Epithelial cell of proximal tubule (primary cell): ENCODE measurements at regions not wholly inside any gene's neighbourhood (a gene's known extent, or its start where the extent isn't known, plus 50 kb on each side); places are given as distances from the start of the nearest gene placed in this dataset.

Experiments used
- DNase-seq: peaks from one replicate; pipeline ENCODE4 v3.0.0-alpha.2; 2011; ENCODE audit warnings: low read depth
- H3K4me3 ChIP-seq: 2 replicates; pipeline ENCODE4 v1.5.1; 2011; ENCODE audit warnings: low read depth, mild to moderate bottlenecking, low read length
- TF ChIP-seq, protein P1 (sequence below): conservative IDR thresholded peaks from 2 replicates; pipeline ENCODE4 v1.5.1; 2012; ENCODE audit warnings: low read depth, mild to moderate bottlenecking, low read length

DNA sequence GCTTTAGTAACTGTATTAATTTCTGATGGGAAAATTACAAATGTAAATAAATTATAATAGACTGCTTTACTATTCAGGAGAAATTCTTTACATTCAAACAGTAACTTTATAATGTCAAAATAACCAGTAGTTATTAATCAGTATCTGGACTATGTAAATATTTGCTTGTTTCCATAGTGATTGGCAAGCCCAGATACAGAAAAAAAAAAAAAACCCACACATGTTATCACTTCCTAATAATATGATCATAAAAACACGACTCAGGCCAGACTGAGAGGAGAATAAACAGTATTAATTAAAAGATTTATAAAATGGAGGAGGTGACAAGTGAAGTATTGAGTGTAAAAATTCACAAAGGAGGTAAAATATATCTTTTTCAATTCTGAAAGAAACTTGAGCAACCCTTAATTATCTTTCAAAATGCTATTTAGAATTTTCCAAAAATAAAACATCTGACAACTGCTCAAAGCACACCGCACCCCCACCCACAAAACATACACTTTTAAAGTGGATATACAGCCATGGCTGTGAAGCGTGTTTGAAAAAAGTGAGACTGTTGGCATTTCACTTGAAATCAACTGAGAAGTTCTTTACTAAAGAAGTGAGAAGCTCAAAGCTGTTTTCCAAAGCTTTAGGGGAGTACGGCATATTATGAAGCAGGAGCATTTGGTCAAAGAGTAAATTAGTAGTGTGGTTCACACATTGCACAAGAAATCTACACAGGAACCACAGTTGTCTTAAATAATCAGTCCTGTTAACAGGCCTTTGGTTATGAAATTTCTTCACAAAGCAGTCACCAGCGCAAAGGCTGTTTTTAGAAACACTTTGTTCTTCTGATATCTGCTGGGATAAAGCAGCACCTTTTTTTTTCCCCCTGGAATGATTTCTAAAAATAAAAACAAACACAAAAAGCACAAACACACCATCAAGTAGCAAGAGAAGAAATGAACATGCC, 475.8 kb downstream of the TXNL1 start:
- TF ChIP-seq, protein P1, sequence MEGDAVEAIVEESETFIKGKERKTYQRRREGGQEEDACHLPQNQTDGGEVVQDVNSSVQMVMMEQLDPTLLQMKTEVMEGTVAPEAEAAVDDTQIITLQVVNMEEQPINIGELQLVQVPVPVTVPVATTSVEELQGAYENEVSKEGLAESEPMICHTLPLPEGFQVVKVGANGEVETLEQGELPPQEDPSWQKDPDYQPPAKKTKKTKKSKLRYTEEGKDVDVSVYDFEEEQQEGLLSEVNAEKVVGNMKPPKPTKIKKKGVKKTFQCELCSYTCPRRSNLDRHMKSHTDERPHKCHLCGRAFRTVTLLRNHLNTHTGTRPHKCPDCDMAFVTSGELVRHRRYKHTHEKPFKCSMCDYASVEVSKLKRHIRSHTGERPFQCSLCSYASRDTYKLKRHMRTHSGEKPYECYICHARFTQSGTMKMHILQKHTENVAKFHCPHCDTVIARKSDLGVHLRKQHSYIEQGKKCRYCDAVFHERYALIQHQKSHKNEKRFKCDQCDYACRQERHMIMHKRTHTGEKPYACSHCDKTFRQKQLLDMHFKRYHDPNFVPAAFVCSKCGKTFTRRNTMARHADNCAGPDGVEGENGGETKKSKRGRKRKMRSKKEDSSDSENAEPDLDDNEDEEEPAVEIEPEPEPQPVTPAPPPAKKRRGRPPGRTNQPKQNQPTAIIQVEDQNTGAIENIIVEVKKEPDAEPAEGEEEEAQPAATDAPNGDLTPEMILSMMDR = no peak
- no peak overlapping the region for H3K4me3 ChIP-seq
- DNase-seq = no peak

- TF ChIP-seq, protein P1 = no peak
- no peak overlapping the region for H3K4me3 ChIP-seq
- no peak for DNase-seq
Measured at GRCh38 chr18:56161566-56162260, 476.7 kb downstream of the TXNL1 start.

DNA sequence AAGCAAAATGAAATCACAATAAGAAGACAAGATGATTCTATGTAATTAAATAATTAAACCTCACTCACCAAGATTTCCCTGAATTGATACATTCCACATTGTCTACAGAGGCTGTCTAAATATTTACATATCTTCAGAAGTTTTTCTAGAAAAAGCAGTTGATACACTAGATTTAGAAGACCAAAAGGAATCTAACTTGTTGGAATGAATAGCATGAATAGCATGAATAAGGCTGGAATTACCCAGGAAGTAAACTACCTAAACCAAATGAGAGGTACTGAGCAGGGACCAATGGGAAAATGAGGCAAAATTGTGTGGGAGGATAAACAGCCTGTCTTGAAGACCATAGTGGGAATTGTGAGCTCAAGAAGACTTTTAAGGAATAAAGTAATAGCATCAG, 479.7 kb downstream of the TXNL1 start:
- H3K4me3 ChIP-seq = no peak overlapping the region
- TF ChIP-seq, protein P1 = no peak

DNA sequence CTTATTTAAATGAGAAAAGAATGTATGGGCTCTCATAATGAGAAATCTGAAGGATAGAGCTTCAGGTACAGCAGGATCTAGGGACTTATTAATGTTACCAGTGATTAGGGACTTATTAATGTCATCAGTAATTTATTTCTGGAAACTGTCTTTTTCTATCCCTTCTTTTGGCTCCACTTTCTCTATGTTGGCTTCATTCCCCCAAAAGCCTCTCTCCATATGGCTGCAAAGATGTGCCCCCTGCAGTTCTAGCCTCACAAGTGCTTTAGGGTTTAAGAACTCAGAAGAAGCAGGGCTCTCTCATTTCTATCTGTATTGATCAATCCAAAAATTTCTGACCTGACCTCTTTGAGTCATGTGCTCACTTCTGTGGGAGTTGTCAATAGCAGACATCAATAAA, 480.9 kb downstream of the TXNL1 start:
- no peak overlapping the region for H3K4me3 ChIP-seq
- TF ChIP-seq, protein P1 = no peak

More for the DNA sequence above, 479.7 kb downstream of the TXNL1 start:
- no peak for DNase-seq

DNA sequence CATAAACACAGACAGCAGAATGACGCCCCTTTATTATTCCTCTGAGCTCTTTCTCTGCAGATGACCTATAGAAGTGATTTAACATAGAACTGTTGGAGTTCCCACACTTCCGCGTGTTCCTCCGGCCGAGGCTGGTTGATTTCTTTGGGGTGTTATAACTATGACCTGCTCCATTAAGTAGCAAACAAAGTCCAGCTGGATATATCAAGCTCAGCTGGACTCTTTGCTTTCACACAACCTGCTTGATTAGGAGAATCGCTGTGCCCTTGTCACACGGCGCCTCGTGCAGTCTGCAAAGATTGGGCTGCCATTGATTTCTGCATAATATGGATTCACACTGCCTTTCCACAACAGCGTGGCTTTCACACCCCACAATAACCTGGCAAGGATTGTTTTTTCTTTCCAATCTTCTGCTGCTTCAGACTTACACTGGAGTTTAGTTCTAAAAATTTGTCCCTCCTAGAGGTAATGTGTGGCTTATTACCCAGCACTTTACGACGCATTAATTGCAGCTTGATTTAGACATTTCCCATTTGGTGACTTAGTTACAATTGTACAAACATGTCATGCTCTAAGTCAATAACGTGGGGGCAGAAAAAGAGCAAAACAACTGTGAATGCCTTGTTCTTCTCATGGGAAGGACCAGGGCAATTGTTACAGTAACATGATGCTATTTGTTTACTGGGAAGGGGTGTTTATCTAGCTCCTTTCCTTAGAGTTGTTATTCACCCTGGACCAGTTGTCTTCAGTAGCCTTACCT, 485.7 kb downstream of the TXNL1 start:
- TF ChIP-seq, protein P1 = no peak
- H3K4me3 ChIP-seq = no peak overlapping the region
- DNase-seq = no peak

More for the DNA sequence above, 480.9 kb downstream of the TXNL1 start:
- no peak for DNase-seq

GRCh38 chr18:56148373-56148772, 490.0 kb downstream of the TXNL1 start:
- TF ChIP-seq, protein P1 = no peak
- peak; percentile 15 for DNase-seq
- H3K4me3 ChIP-seq = no peak overlapping the region
